Activated T-helper 2 cell treated with anti-CD3 and anti-CD28 coated beads, Interferon-gamma antibody, Interleukin-2, Interleukin-4, amounts not matched to agents 10 μg/mL and 5 μg/mL and 100 μg/mL, durations not matched to agents 14 hours and 24 hours and 36 hours (primary cell): ENCODE measurements at regions not wholly inside any gene's neighbourhood (a gene's known extent, or its start where the extent isn't known, plus 50 kb on each side); places are given as distances from the start of the nearest gene placed in this dataset.

Source experiments
- DNase-seq: peaks from one replicate; pipeline ENCODE4 v3.0.0; 2021; ENCODE audit warnings: low spot score
- H3K27ac Mint-ChIP-seq: one replicate; pipeline ENCODE4 v1.8.0; 2021; ENCODE audit warnings: mixed read lengths
- H3K27me3 Mint-ChIP-seq: one replicate; pipeline ENCODE4 v1.8.0; 2021; ENCODE audit warnings: low read depth, mixed read lengths
- H3K36me3 Mint-ChIP-seq: one replicate; pipeline ENCODE4 v1.8.0; 2021; ENCODE audit warnings: low read depth, mixed read lengths
- H3K4me1 Mint-ChIP-seq: one replicate; pipeline ENCODE4 v1.8.0; 2021; ENCODE audit warnings: low read depth, mixed read lengths
- H3K4me3 Mint-ChIP-seq: one replicate; pipeline ENCODE4 v1.8.0; 2021; ENCODE audit warnings: low read depth, mild to moderate bottlenecking, moderate library complexity, mixed read lengths
- H3K9me3 Mint-ChIP-seq: one replicate; pipeline ENCODE4 v1.8.0; 2021; ENCODE audit warnings: mixed read lengths
- intact Hi-C: fragments of 100-400 bp; cut with micrococcal nuclease; formaldehyde crosslinking; loops from one replicate; pipeline ENCODE4 v1.15.1; 2023

GRCh38 chr11:88448131-88448670, 110.7 kb upstream of the CTSC start:
- peaks cover 4% of the 10 kb centered on the region for H3K4me1 Mint-ChIP-seq
- no peaks in the 10 kb centered on the region for H3K9me3 Mint-ChIP-seq
- peaks cover 2% of the 10 kb centered on the region for H3K27me3 Mint-ChIP-seq
- no peak overlapping the region for H3K27ac Mint-ChIP-seq
- H3K36me3 Mint-ChIP-seq = no peaks in the 10 kb centered on the region
- intact Hi-C loops = no loop called here
- no peak for DNase-seq
- H3K4me3 Mint-ChIP-seq = no peak overlapping the region

GRCh38 chr11:88447281-88447680, 109.7 kb upstream of the CTSC start:
- Mint-ChIP-seq H3K36me3 (no peaks in the 10 kb centered on the region), H3K27ac (no peak overlapping the region), H3K4me3 (no peak overlapping the region), H3K4me1 (peaks cover 4% of the 10 kb centered on the region), H3K27me3 (peaks cover 2% of the 10 kb centered on the region), H3K9me3 (no peaks in the 10 kb centered on the region)
- intact Hi-C loops = no loop called here
- no peak for DNase-seq

- no peaks in the 10 kb centered on the region for H3K27me3 Mint-ChIP-seq
- H3K36me3 Mint-ChIP-seq = no peaks in the 10 kb centered on the region
- peaks cover 22% of the 10 kb centered on the region for H3K9me3 Mint-ChIP-seq
- intact Hi-C loops = no loop called here
- no peak for DNase-seq
- H3K4me3 Mint-ChIP-seq = no peak overlapping the region
- H3K27ac Mint-ChIP-seq = no peak overlapping the region
- H3K4me1 Mint-ChIP-seq = peaks cover 12% of the 10 kb centered on the region
These were observed 101.8 kb upstream of the CTSC start for GRCh38 chr11:88439356-88439755.

DNA sequence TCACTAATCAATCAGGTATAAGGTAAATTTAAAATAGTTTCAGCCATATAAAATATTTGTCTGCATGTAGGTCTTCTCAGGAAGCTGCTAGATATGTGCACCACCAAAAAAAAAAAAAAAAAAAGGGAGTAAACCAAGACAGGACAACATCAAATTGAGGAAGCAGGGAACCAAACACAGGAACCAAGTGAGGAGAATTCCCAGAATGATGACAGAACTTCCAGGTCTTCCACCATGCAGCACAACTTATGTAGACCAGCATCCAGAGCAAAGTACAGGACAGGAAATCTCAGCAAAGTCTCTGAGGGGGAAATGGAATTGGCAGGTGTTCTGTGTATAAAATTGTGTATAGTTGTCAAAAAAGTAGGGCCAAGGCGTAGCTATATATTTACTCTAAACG, 101.2 kb upstream of the CTSC start:
- intact Hi-C loops = no loop called here
- H3K27ac Mint-ChIP-seq = no peak overlapping the region
- H3K4me1 Mint-ChIP-seq = peaks cover 12% of the 10 kb centered on the region

GRCh38 chr11:88435415-88435814, 97.9 kb upstream of the CTSC start:
- Mint-ChIP-seq H3K36me3 (peaks cover 3% of the 10 kb centered on the region), H3K4me3 (no peak overlapping the region), H3K4me1 (peaks cover 14% of the 10 kb centered on the region), H3K27ac (peak overlapping the region; percentile 41), H3K9me3 (peaks cover 28% of the 10 kb centered on the region), H3K27me3 (no peaks in the 10 kb centered on the region)
- DNase-seq = no peak
- intact Hi-C loops = no loop called here

More for the DNA sequence above, 101.2 kb upstream of the CTSC start:
- DNase-seq = no peak
- no peaks in the 10 kb centered on the region for H3K27me3 Mint-ChIP-seq
- no peak overlapping the region for H3K4me3 Mint-ChIP-seq
- H3K9me3 Mint-ChIP-seq = peaks cover 28% of the 10 kb centered on the region
- H3K36me3 Mint-ChIP-seq = peaks cover 3% of the 10 kb centered on the region

DNA sequence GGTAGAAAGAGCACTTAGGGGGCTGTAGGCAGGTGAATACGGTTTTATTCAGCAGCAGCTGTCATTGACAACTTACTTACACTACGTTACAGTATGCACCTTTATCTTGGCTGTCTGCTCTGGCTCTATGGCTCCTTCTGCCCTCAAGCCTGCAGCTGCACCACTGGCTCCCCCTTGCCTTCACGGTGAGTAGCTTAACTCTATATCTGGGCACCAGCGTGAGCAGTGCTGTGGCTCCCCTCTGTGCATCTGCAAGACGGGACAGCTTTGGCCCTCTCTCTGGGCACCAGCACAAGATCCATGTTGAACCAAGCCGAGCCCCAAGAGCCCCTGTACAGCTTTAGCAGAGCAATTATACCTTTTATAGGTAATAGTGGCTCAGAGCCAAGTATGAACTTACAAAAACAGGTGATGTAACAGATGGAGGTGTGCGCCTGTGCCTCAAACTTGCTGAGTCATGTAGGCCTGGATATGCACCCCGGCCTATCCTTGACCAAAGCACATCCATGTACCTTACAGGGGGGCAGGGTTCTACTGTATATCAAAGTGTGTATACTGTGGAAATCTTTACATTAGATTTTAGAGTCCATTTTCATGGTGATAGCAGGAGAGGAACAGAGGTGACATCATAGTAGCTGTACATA, 96.9 kb upstream of the CTSC start:
- Mint-ChIP-seq H3K27me3 (no peaks in the 10 kb centered on the region), H3K9me3 (peaks cover 28% of the 10 kb centered on the region), H3K27ac (no peak overlapping the region), H3K4me3 (no peak overlapping the region), H3K4me1 (peaks cover 13% of the 10 kb centered on the region), H3K36me3 (peaks cover 3% of the 10 kb centered on the region)
- intact Hi-C loops = no loop called here
- DNase-seq = no peak

DNA sequence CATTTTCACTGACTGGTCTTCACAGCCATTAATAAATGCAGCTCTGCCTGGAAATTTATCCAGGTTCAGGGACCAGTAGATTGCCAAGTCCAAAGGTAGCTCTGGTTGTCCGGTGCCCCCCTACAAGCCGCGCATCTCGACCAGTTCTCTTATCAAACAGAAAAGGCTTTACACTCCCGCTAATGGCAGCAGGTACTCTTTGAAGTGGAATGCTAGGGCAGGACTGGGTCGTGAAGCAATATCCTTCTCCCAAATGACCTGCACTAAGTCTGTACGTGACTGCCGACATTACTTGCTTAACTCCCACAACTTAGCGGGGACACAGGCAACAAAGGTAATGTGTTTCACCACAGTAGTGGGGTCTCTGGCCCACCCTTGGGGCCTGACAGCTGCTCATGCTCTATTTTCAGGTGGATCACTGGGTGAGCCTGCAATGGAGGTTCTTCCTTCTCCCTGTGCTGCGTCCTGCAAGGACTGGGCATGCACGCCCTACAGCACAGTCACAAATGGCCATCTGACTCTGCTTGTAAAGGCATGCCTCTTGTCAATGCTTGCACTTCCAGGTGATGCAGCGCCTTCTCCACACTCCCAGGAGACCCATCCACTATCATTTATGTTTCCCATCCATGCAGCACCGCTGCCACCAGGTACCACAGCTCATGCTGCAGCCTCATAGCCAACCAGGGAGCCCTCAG, 96.1 kb upstream of the CTSC start:
- H3K4me1 Mint-ChIP-seq = peaks cover 11% of the 10 kb centered on the region
- H3K9me3 Mint-ChIP-seq = peaks cover 28% of the 10 kb centered on the region
- H3K27ac Mint-ChIP-seq = no peak overlapping the region
- DNase-seq = no peak
- H3K27me3 Mint-ChIP-seq = no peaks in the 10 kb centered on the region
- H3K36me3 Mint-ChIP-seq = peaks cover 3% of the 10 kb centered on the region
- no peak overlapping the region for H3K4me3 Mint-ChIP-seq
- intact Hi-C loops = no loop called here

DNA sequence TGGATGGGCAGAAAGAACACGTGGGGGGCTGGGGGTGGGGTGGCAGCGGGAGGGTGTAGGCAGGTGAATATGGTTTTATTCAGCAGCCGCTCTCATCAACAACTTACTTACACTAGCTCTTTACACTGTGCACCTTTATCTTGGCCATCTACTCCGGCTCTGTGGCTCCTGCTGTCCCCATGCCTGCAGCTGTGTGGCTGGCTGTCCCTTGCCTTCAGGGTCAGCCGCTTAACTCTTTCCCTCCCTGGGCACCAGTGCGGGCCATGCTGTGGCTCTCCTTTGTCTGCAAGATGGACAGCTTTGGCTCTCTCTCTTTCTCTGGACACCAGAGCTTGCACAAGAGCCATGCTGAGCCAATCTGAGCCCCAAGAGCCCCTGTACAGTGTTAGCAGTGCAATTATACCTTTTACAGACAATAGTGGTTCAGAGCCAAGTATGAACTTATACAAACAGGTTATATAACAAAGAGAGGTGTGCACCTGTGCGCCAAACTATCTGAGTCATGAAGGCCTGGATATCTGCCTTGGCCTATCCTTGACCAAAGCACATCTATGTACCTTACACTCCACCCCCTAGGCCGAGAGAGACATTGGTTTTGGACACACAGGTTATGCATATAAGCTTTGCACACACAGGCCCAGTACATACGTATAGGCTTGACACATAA, 94.3 kb upstream of the CTSC start:
- H3K9me3 Mint-ChIP-seq = peaks cover 24% of the 10 kb centered on the region
- no peak for DNase-seq
- H3K4me1 Mint-ChIP-seq = peaks cover 13% of the 10 kb centered on the region
- no peaks in the 10 kb centered on the region for H3K27me3 Mint-ChIP-seq
- H3K36me3 Mint-ChIP-seq = peaks cover 3% of the 10 kb centered on the region
- intact Hi-C loops = no loop called here
- H3K4me3 Mint-ChIP-seq = no peak overlapping the region
- H3K27ac Mint-ChIP-seq = no peak overlapping the region

DNA sequence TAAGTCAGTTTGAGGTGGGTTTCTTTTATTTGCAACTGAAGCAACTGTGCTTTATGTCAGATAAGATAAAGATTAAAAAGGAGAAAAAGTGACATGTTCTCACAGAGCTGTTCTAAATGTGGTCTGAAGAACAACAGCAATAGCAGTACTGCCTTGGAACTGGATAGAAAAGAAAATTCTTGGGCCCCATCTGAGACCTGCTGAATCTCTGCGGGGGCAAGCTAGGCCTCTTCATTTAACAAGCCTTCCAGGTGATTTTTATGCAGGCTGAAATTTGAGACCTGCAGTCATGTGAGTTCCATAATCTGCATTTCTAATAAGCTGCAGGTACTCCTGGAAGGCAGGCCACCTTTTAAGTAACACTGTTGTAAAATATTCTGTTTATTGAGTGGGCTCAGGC, 91.4 kb upstream of the CTSC start:
- Mint-ChIP-seq H3K9me3 (peaks cover 2% of the 10 kb centered on the region), H3K4me3 (no peak overlapping the region), H3K27ac (no peak overlapping the region), H3K36me3 (peaks cover 2% of the 10 kb centered on the region), H3K4me1 (peaks cover 18% of the 10 kb centered on the region), H3K27me3 (no peaks in the 10 kb centered on the region)
- intact Hi-C loops = no loop called here
- DNase-seq = no peak

- no peak for DNase-seq
- peaks cover 18% of the 10 kb centered on the region for H3K4me1 Mint-ChIP-seq
- intact Hi-C loops = no loop called here
- peaks cover 6% of the 10 kb centered on the region for H3K36me3 Mint-ChIP-seq
- H3K27ac Mint-ChIP-seq = no peak overlapping the region
- no peaks in the 10 kb centered on the region for H3K27me3 Mint-ChIP-seq
- H3K4me3 Mint-ChIP-seq = no peak overlapping the region
- no peaks in the 10 kb centered on the region for H3K9me3 Mint-ChIP-seq
These were observed 90.2 kb upstream of the CTSC start for GRCh38 chr11:88427719-88428118.

GRCh38 chr11:88424881-88425280, 87.3 kb upstream of the CTSC start:
- no peaks in the 10 kb centered on the region for H3K27me3 Mint-ChIP-seq
- H3K4me3 Mint-ChIP-seq = no peak overlapping the region
- H3K9me3 Mint-ChIP-seq = peaks cover 3% of the 10 kb centered on the region
- H3K27ac Mint-ChIP-seq = no peak overlapping the region
- peaks cover 12% of the 10 kb centered on the region for H3K36me3 Mint-ChIP-seq
- intact Hi-C loops = no loop called here
- DNase-seq = no peak
- H3K4me1 Mint-ChIP-seq = peaks cover 42% of the 10 kb centered on the region

DNA sequence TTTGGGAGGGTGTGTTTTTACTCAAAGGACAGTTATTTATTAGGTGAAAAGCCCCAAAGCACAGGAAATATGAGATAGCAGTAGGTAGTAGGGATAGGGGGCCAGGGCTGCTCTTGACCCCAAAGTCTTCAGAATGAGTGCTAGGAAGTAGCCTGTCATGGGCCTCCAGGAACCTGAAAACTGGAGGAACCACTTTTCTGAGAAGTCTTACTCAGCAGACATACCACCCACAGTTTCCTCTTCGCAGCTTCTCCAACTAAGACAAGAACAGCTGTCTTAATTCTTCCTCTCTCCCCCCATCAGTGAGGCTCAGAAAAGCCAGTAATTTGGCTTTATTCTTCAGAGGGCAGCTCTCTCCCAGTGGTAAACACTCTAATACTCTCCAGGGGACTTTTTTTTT, 84.0 kb upstream of the CTSC start:
- Mint-ChIP-seq H3K36me3 (peaks cover 12% of the 10 kb centered on the region), H3K27me3 (no peaks in the 10 kb centered on the region), H3K27ac (peak overlapping the region; percentile 87), H3K4me3 (peak overlapping the region; percentile 66), H3K9me3 (peaks cover 3% of the 10 kb centered on the region), H3K4me1 (peaks cover 62% of the 10 kb centered on the region)
- intact Hi-C loops = loop anchor here (1.0 to 2.0 kb wide), 5 partner anchors 17 to 241 kb away; no protein-coding TSS in a partner anchor
- peak; percentile 24 for DNase-seq
